ENCODE measurements at regions not wholly inside any gene's neighbourhood (a gene's known extent, or its start where the extent isn't known, plus 50 kb on each side); places are given as distances from the start of the nearest gene placed in this dataset.

- no peak for DNase-seq
These were observed 117.2 kb downstream of the IRS2 start for GRCh38 chr13:109669234-109669612.

DNA sequence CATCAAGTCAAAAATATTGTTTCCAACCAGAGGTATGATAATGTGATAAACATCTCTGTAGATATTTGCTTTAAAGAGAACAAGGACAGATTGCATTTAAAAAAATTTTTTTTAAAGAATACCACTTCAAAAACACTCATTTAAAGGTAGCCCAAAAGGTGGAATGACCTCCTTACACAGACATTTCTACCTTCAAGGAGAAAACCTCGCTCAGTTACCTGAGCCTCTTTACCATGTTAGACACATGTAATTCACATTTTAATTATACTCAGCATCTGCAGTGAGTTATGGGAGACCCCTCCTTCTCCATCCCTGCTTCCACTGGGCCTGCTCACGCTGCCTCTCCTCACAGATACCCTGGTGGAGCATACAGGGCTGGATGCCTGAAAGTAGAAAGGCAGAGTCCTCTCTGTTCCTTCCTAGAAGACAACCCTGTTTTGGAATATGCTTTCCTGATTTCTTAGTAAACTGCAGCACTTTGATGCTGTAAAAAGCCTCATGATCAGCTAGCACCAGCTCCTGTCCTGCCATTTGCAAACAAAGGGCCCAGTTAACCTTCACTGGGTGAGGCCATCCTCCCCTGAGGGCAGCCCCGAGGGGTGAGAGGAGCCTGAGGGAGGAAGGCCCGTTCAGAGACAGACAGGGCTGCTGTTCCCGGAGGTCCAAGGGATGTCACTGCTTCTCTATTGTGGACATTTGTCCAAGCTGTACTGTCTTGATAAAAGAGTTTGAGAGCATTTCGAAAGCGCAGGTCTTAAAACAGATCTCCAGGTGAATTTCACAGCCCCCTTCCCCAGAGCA, 117.8 kb downstream of the IRS2 start:
- no peak for DNase-seq

GRCh38 chr13:109667807-109668291, 118.5 kb downstream of the IRS2 start:
- DNase-seq: no peak

DNA sequence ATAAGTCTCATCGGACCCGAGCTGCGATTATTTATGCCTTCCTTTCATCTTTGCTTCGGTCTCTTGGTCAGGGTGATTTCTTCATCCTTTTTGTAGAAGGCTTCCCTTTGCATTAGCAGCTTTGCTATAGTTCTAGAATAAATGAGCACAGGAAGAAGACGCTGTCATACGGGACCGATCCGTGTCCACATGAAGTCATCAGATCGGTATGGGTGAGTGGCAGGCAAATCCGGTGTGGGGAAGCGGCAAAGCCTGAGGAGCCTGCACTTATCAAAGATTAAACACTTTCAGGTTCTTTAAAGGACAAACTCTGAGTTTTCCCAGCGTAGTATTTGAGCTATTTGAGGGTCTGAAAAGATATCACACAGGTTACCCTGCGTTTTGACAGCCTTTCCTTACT, 119.3 kb downstream of the IRS2 start:
- no peak for DNase-seq

DNA sequence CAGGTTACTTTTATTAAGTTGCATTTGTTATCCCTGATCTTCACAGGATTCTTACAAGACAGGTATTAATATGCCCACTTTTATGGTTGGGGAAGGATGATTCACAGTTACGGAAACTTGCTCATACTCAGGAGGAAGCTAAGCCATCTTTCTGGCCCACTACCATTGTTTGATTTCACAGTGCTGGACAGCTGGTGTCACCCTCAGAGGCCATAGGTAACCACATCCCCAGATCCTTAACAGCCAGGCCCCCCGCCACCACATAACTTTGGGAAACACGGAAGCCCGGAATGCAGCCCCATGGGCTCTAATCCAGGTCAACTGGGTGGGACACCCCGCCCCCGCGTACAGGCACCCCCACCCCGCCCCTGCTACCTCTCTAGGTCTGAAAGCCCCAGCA, 119.7 kb downstream of the IRS2 start:
- no peak for DNase-seq

DNA sequence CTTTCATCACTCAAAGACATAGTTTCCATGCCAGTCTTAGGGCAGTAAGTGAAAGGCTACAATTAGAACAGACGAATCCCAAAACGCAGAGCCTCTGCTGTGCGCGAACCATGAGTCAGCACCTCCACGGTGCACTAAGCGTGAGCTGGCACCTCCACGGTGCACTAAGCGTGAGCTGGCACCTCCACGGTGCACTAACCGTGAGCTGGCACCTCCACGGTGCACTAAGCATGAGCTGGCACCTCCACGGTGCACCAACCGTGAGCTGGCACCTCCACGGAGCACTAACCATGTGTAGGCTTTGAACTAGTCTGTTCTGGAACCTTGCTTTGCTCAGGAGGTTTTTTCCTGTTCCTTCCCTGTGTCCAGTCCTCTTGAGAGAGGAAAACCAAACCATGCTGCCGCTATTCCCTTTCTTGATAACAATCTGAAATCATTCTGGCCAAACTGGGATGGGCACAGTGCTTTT, 120.6 kb downstream of the IRS2 start:
- no peak for DNase-seq

GRCh38 chr13:109665240-109665639, 121.1 kb downstream of the IRS2 start:
- DNase-seq: no peak

- DNase-seq: no peak
These were observed 129.0 kb downstream of the IRS2 start for GRCh38 chr13:109657395-109657794.

DNA sequence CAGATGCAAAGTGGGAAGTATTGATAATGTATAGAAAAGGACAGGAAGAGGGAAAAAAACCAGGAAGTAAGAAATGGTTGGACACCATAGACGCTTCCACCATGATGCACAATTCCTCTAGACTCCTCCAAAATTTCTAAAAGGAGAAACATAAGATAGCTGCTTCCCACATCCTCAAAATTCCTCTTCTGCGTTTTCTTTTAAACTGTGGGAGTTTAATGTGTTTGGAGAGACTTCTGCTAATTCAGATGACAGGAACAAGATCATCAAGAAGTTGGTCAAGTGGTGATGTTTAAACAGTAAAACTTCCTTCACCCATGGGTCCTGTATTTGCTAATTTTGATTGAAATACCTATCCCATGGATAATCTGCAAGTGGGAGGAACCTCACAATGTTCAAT, 130.2 kb downstream of the IRS2 start:
- DNase-seq: no peak

- DNase-seq: no peak
These were observed 130.8 kb downstream of the IRS2 start for GRCh38 chr13:109655611-109656010.

DNA sequence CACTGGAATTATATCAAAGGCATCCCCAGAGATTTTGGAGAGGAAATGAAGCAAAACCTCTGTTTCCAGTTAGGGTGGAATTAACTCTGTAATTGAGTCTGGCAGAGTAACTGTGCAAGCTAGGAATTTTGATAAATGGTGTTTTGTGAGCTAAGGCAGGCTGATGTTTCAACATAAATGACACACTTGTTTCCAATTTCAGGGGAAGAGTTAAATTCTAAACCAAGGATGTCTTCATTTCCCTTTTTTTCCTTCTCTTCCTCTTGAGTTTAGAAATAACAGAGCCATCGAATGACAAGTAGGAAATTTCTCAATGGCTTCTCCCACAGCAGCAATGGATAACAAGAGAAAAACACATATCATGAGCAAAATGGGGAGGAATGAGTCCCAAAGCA, 131.2 kb downstream of the IRS2 start:
- no peak for DNase-seq

DNA sequence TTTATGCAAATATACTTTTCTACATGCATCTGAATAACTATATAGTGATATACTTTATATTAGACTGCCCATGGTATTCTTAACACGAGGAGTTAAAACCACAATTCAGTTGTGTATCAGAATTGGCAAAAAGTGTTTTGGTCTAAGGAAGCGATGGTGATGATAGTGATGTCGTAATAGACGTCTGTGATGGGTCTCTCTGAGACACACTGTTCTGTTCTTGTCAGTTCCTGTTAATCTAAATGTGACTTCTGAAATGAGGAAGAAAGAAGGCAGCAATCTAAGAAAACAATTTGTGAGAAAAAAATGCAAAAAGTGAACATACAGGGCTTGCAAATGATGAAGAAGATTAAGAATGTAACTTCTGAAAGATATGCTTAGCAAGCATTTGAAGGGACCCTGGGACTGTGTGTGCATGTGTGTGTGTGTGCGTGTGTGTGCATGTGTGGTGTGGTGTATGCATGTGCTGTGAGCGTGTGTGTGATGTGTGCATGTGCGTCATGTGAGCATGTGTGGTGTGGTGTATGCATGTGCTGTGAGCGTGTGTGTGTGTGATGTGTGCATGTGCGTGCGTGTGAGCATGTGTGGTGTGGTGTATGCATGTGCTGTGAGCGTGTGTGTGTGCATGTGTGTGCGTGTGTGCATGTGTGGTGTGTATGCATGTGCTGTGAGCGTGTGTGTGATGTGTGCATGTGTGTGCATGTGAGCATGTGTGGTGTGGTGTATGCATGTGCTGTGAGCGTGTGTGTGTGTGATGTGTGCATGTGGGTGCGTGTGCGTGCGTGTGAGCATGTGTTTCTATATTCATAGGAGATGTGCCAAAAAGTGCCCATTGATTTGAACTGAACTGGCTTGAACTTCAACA, 131.8 kb downstream of the IRS2 start:
- no peak for DNase-seq

DNA sequence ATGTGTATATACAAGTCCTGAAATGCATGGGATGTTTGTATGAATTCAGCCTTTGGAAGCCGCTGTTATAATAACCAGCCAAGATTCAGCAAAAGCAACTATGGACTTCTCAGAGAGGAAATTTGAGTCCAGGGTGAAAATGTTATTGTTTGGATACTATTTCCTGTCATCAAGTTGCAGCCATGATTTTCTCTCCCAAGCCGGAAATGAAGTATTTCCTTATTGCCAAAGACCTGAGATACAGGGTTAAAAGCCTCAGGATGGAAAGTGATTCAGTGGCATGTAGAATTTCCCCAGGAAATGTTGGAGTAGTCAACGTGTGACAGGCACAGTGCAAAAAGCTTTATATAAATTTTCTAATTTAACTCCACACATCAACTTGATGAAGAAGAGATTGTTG, 133.9 kb downstream of the IRS2 start:
- no peak for DNase-seq

GRCh38 chr13:109651854-109652253, 134.5 kb downstream of the IRS2 start:
- DNase-seq: no peak

DNA sequence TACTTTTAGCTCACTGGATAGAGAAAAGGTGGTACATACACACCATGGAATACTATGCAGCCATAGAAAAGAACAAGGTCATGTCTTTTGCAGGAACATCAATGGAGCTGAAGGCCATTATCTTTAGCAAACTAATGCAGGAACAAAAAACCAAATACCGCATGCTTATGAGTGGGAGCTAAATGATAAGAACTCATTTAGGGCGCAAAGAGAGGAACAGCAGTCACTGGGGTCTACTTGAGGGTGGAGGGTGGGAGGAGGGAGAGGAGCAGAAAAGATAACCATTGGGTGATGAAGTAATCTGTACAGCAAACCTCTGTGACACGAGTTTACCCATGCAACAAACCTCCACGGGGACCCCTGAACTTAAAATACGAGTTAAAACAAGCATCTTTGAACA, 135.1 kb downstream of the IRS2 start:
- no peak for DNase-seq

GRCh38 chr13:109650861-109651260, 135.5 kb downstream of the IRS2 start:
- no peak for DNase-seq

DNA sequence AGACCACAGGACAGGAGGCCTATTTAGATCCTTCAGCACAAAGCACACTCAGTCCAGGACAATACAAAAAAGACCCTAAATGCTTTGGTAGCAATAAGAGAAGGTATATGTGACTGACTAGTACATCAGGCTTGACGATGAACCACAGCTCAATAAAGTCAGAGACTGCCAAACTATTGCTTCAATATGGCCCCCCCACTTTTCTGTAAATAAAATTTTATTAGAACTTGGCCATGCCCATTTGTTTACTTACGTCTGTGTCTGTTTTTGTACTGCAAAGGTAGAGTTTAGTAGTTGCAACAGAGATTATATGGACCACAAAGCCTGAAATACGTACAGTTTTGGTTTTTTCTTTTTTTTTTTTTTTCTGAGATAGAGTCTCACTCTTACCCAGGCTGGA, 136.7 kb downstream of the IRS2 start:
- no peak for DNase-seq

GRCh38 chr13:109647699-109648098, 138.7 kb downstream of the IRS2 start:
- DNase-seq: no peak

DNA sequence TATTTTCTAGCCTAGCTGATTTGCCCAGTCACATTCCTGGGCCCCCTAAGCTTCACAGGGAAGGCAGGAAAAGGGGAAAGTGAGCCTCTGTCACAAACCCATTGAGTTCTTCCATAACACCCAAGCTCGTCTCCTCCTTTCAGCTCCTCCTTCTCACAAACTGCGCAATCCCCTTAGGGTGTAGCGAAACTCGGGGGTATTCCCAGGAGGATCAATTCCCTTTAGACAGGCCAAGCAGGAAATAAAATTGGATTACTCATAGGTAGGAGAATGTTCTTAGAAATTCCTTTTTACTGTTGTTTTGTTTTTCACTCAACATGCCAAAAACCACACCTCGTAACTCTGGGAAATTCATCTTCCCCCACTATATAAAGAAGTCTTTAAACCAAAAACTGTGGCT, 139.3 kb downstream of the IRS2 start:
- no peak for DNase-seq

DNA sequence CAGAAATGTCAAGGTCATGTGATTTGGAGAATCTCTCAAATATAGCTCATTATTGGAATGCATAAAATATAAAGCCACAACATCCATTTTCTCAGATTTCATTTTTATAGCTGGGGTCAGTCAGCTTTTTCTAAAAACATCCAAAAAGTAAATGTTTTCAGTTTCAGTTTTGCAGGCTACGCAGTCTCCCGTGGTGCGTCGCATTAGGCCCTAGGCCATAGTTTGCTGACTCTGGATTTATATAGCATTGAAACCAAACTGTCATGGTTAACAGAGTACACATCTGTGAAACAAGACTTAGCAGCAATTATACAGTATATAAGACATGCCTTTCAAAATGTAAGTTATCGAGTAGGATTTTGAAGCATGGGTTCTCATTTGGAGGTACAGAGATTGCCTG, 140.0 kb downstream of the IRS2 start:
- DNase-seq: no peak

DNA sequence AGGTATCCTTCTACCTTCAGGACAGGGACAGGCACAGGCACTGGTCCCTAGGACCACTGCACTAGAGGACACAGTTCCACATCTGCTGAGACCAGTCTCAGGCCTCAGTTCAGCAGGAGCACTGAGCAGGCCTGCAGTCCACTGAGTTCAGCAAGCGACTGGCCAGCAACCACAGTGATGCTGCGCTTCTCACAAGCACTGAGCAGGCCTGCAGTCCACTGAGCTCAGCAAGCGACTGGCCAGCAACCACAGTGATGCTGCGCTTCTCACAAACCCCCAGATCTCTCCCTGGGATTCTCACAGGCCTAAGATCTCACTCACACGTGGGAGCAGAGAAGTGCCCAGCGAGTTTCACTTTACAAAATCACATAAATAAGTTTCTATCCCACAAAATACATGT, 140.6 kb downstream of the IRS2 start:
- DNase-seq: no peak

- DNase-seq: no peak
These were observed 141.4 kb downstream of the IRS2 start for GRCh38 chr13:109644956-109645355.

DNA sequence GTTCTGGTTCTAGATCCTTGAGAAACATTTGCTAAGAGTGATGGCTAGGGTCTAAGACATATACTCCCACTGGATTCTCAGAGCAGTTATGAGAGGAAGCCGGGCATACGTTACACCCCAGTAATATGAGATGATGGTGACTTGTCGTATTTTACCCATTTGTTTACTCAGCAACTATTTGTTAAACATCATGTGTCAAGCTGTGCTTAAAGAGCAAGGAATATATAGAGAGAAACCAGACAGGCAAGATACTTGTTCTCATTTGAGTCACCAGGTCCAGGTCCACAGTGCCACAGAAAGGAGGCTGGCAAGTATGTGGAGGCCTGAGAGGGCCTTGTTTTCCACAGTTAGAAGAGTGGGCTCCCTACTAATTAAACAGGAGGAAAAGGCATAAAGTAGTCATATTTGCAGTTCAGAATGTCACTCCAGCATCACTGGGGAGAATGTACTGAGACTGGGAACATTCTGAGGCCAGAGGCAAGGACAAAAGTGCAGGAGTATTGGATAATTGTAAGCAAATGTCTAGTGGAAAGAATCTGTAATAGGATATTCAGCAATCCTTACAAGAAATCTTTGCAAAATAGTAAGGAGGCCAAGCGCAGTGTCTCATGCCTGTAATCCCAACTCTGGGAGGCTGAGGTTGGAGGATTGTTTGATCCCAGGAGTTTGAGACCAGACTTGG, 142.2 kb downstream of the IRS2 start:
- DNase-seq: no peak
